IMR-90 (cell line): ENCODE measurements at regions not wholly inside any gene's neighbourhood (a gene's known extent, or its start where the extent isn't known, plus 50 kb on each side); places are given as distances from the start of the nearest gene placed in this dataset.

Experiments
- ATAC-seq: fragments of 200-7000 bp; cut with Tn5 transposase; 2 replicates; pipeline ENCODE4 v1.9.1; 2020; ENCODE audit warnings: low read depth, mild to moderate bottlenecking, moderate library complexity
- BruUV-seq: library from RNA; stranded (reverse); fragments of 400-500 nt; replicated peaks from 2 replicates; lab custom pipeline; 2021; lab: Mats Ljungman, UMichigan
- CTCF ChIA-PET: fragments of 300-600 bp; formaldehyde crosslinking; extraction: SDS; loops from one replicate; lab custom pipeline; 2021; ENCODE audit warnings: antibody characterized with exemption; lab: Yijun Ruan, JAX
- POLR2A ChIA-PET: fragments of 300-600 bp; sonication (Branson Sonifier 250); formaldehyde crosslinking; loops from one replicate; lab custom pipeline; 2022; ENCODE audit warnings: antibody characterized with exemption; ENCODE audit not compliant: unreplicated experiment; lab: Charles Lee
- DNase-seq: peaks from one replicate; pipeline ENCODE4 v3.0.0; 2013
- H2AFZ ChIP-seq: replicated peaks from 2 replicates; pipeline ENCODE3; 2013; ENCODE audit warnings: low read length, mild to moderate bottlenecking; ENCODE audit not compliant: poor library complexity
- H2AK5ac ChIP-seq: 2 replicates; pipeline ENCODE4 v1.6.1; 2013; ENCODE audit warnings: low read depth, low read length, inconsistent platforms
- H2AK9ac ChIP-seq: replicated peaks from 2 replicates; pipeline ENCODE3; 2013; ENCODE audit warnings: mild to moderate bottlenecking, low read depth, low read length, moderate library complexity; ENCODE audit not compliant: poor library complexity
- H2BK120ac ChIP-seq: 2 replicates; pipeline ENCODE4 v1.6.1; 2013; ENCODE audit warnings: low read depth, low read length, inconsistent platforms
- H2BK15ac ChIP-seq: 3 replicates; pipeline ENCODE4 v1.6.1; 2013; ENCODE audit warnings: low read depth, low read length, inconsistent platforms
- H2BK20ac ChIP-seq: 2 replicates; pipeline ENCODE4 v1.6.1; 2013; ENCODE audit warnings: low read depth, mild to moderate bottlenecking, inconsistent platforms, low read length, moderate library complexity
- H2BK5ac ChIP-seq: 2 replicates; pipeline ENCODE4 v1.6.1; 2013; ENCODE audit warnings: mild to moderate bottlenecking, low read depth, low read length, inconsistent platforms; ENCODE audit not compliant: poor library complexity, severe bottlenecking
- H3K14ac ChIP-seq: replicated peaks from 2 replicates; pipeline ENCODE4 v1.6.1; 2013; ENCODE audit warnings: low read depth, low read length, inconsistent platforms
- H3K18ac ChIP-seq: 2 replicates; pipeline ENCODE4 v1.6.1; 2013; ENCODE audit warnings: low read depth, low read length, control low read depth
- H3K23ac ChIP-seq: 2 replicates; pipeline ENCODE4 v1.6.1; 2013; ENCODE audit warnings: low read depth, low read length, inconsistent platforms
- H3K27ac ChIP-seq: 2 replicates; pipeline ENCODE4 v1.5.1; 2013; ENCODE audit warnings: mild to moderate bottlenecking, control low read depth, low read length; ENCODE audit not compliant: insufficient read depth
- H3K27me3 ChIP-seq: 2 replicates; pipeline ENCODE4 v1.6.1; 2013; ENCODE audit warnings: low read length; ENCODE audit not compliant: control insufficient read depth, insufficient read depth
- H3K36me3 ChIP-seq: 2 replicates; pipeline ENCODE4 v1.6.1; 2013; ENCODE audit warnings: low read length, mixed read lengths; ENCODE audit not compliant: control insufficient read depth, insufficient read depth
- H3K4ac ChIP-seq: 2 replicates; pipeline ENCODE4 v1.6.1; 2013; ENCODE audit warnings: low read depth, low read length, inconsistent platforms
- H3K4me1 ChIP-seq: 2 replicates; pipeline ENCODE4 v1.6.1; 2013; ENCODE audit warnings: low read length, mixed read lengths; ENCODE audit not compliant: control insufficient read depth, insufficient read depth
- H3K4me2 ChIP-seq: 2 replicates; pipeline ENCODE4 v1.6.1; 2013; ENCODE audit warnings: low read depth, mild to moderate bottlenecking, control low read depth, low read length, moderate library complexity
- H3K4me3 ChIP-seq: 2 replicates; pipeline ENCODE4 v1.5.1; 2013; ENCODE audit warnings: low read depth, mild to moderate bottlenecking, control low read depth, low read length, moderate library complexity; ENCODE audit not compliant: insufficient read depth
- H3K56ac ChIP-seq: 2 replicates; pipeline ENCODE4 v1.6.1; 2013; ENCODE audit warnings: low read length, inconsistent platforms; ENCODE audit not compliant: insufficient read depth; ENCODE audit errors: extremely low read depth
- H3K79me1 ChIP-seq, 2 experiments: 2 replicates each; pipeline ENCODE4 v1.6.1; 2013; ENCODE audit warnings: low read length in 2 of 2, inconsistent platforms in 1 of 2, low read depth in 1 of 2
- H3K9ac ChIP-seq: 2 replicates; pipeline ENCODE4 v1.6.1; 2013; ENCODE audit warnings: low read depth, low read length, control low read depth
- H3K9me1 ChIP-seq: 2 replicates; pipeline ENCODE4 v1.6.1; 2013; ENCODE audit warnings: low read length, inconsistent platforms; ENCODE audit not compliant: insufficient read depth
- H3K9me3 ChIP-seq: 2 replicates; pipeline ENCODE4 v1.6.1; 2013; ENCODE audit warnings: low read length; ENCODE audit not compliant: control insufficient read depth, insufficient read depth
- H4K20me1 ChIP-seq: 2 replicates; pipeline ENCODE4 v1.6.1; 2013; ENCODE audit warnings: low read length, inconsistent platforms; ENCODE audit not compliant: insufficient read depth
- H4K5ac ChIP-seq: 2 replicates; pipeline ENCODE4 v1.6.1; 2013; ENCODE audit warnings: mild to moderate bottlenecking, low read depth, low read length, control low read depth
- H4K8ac ChIP-seq, 2 experiments: 2 replicates each; pipeline ENCODE4 v1.6.1; 2013; ENCODE audit warnings: low read depth in 2 of 2, low read length in 2 of 2, control low read depth in 1 of 2, inconsistent platforms in 1 of 2
- H4K91ac ChIP-seq: 2 replicates; pipeline ENCODE4 v1.6.1; 2013; ENCODE audit warnings: low read depth, low read length, inconsistent platforms; ENCODE audit not compliant: insufficient read depth
- CEBPB ChIP-seq: IDR thresholded peaks from 2 replicates; pipeline ENCODE4 v1.6.1; 2012; ENCODE audit warnings: low read depth, low read length, improper control_type of control experiment
- CHD1 ChIP-seq: IDR thresholded peaks from 2 replicates; pipeline ENCODE4 v1.6.1; 2012; ENCODE audit warnings: low read depth, low read length, improper control_type of control experiment
- MAFK ChIP-seq: IDR thresholded peaks from 2 replicates; pipeline ENCODE4 v1.6.1; 2012; ENCODE audit warnings: low read depth, low read length, improper control_type of control experiment
- MAZ ChIP-seq: IDR thresholded peaks from 2 replicates; pipeline ENCODE4 v1.6.1; 2012; ENCODE audit warnings: low read depth, mild to moderate bottlenecking, low read length, improper control_type of control experiment, moderate library complexity, borderline replicate concordance
- MXI1 ChIP-seq: IDR thresholded peaks from 2 replicates; pipeline ENCODE4 v1.6.1; 2012; ENCODE audit warnings: low read depth, mild to moderate bottlenecking, low read length, moderate library complexity, borderline replicate concordance
- NFE2L2 ChIP-seq: fragments of 150-350 bp; IDR thresholded peaks from 2 replicates; pipeline ENCODE4 v1.6.1; 2016; ENCODE audit warnings: low read depth, mild to moderate bottlenecking, low read length
- POLR2A ChIP-seq: IDR thresholded peaks from 2 replicates; pipeline ENCODE4 v1.6.1; 2012; ENCODE audit warnings: mild to moderate bottlenecking, low read depth, low read length
- RAD21 ChIP-seq: IDR thresholded peaks from 2 replicates; pipeline ENCODE4 v1.6.1; 2012; ENCODE audit warnings: low read length, improper control_type of control experiment
- SMC3 ChIP-seq: fragments of 150-350 bp; IDR thresholded peaks from 2 replicates; pipeline ENCODE4 v1.6.1; 2016; ENCODE audit warnings: low read depth, mild to moderate bottlenecking, antibody characterized with exemption, low read length, moderate library complexity
- WGBS, 2 experiments: methylation state at CpG; one replicate each; pipeline versions ENCODE4 v1.1.5 to v1.1.7; 2013; ENCODE audit warnings: missing lambda C conversion rate in 2 of 2; ENCODE audit not compliant: insufficient read length in 1 of 2; ENCODE audit errors: extremely low coverage in 2 of 2; 5-methylcytosine and 5-hydroxymethylcytosine counted together
- dilution Hi-C: fragments of 300-500 bp; cut with HindIII; formaldehyde crosslinking; loops from one replicate; pipeline ENCODE4 v1.14.3; 2018; ENCODE audit warnings: low sequenced_read_pairs; ENCODE audit not compliant: unreplicated experiment
- in situ Hi-C: fragments of 300-500 bp; cut with MboI; formaldehyde crosslinking; loops from 3 replicates; pipeline ENCODE4 v1.14.3; 2019; ENCODE audit warnings: low sequenced_read_pairs, inconsistent platforms, mixed read lengths
- intact Hi-C: fragments of 100-400 bp; cut with micrococcal nuclease; formaldehyde crosslinking; loops from 2 replicates; pipeline ENCODE4 v1.10.0; 2022
- TF ChIP-seq, protein P1 (sequence below): fragments of 150-350 bp; IDR thresholded peaks from 2 replicates; pipeline ENCODE4 v1.6.1; 2017; ENCODE audit warnings: mild to moderate bottlenecking, antibody characterized with exemption, low read length, low read depth
- TF ChIP-seq, protein P2 (sequence below): conservative IDR thresholded peaks from 2 replicates; pipeline ENCODE4 v1.5.1; 2012; ENCODE audit warnings: mild to moderate bottlenecking, low read depth, low read length, improper control_type of control experiment

DNA sequence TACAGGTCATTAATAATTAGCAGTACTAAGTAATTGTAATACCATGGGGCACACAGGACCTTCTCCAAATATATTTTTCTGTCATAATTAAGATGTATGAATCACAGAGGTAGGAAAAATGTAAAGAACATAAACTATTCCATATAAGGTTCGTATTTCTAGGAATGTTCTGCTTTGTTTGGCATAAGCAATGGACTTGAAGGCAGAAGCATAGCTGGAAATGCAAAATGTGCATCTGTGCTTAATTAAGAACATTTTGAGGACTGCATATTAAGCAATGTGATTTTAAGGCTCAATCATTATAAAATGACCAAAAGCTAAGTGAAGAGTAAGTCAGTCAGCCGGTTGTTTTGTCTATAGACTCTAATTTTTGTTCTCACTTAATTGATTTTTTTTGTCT, 123.2 kb downstream of the RBM43 start:
- H4K5ac ChIP-seq = no peak overlapping the region; the same call in 1 of the 2 replicates
- H3K27me3 ChIP-seq = no peaks in the 10 kb centered on the region
- H4K20me1 ChIP-seq = no peaks in the 10 kb centered on the region
- H3K18ac ChIP-seq = no peak overlapping the region
- H3K56ac ChIP-seq = no peak overlapping the region
- no peak overlapping the region for H3K4me3 ChIP-seq
- H3K23ac ChIP-seq = no peak overlapping the region
- dilution Hi-C loops (no loop called here), intact Hi-C loops (no loop called here), in situ Hi-C loops (no loop called here)
- DNase-seq = peak; percentile 70
- TF ChIP-seq CHD1 (no peak), POLR2A (no peak), CEBPB (no peak), MAFK (no peak), SMC3 (no peak), RAD21 (no peak), MAZ (no peak), MXI1 (no peak), NFE2L2 (no peak)
- TF ChIP-seq, protein P1, sequence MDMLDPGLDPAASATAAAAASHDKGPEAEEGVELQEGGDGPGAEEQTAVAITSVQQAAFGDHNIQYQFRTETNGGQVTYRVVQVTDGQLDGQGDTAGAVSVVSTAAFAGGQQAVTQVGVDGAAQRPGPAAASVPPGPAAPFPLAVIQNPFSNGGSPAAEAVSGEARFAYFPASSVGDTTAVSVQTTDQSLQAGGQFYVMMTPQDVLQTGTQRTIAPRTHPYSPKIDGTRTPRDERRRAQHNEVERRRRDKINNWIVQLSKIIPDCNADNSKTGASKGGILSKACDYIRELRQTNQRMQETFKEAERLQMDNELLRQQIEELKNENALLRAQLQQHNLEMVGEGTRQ = no peak
- TF ChIP-seq, protein P2, sequence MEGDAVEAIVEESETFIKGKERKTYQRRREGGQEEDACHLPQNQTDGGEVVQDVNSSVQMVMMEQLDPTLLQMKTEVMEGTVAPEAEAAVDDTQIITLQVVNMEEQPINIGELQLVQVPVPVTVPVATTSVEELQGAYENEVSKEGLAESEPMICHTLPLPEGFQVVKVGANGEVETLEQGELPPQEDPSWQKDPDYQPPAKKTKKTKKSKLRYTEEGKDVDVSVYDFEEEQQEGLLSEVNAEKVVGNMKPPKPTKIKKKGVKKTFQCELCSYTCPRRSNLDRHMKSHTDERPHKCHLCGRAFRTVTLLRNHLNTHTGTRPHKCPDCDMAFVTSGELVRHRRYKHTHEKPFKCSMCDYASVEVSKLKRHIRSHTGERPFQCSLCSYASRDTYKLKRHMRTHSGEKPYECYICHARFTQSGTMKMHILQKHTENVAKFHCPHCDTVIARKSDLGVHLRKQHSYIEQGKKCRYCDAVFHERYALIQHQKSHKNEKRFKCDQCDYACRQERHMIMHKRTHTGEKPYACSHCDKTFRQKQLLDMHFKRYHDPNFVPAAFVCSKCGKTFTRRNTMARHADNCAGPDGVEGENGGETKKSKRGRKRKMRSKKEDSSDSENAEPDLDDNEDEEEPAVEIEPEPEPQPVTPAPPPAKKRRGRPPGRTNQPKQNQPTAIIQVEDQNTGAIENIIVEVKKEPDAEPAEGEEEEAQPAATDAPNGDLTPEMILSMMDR = no peak
- no peak overlapping the region for H2BK5ac ChIP-seq
- no TSS peak for BruUV-seq
- H4K91ac ChIP-seq = no peak overlapping the region
- POLR2A ChIA-PET = no interaction called here
- no peaks in the 10 kb centered on the region for H3K36me3 ChIP-seq
- H3K27ac ChIP-seq = no peak overlapping the region
- no peak overlapping the region for H2BK20ac ChIP-seq
- no CpG with 5 or more reads among the region's 2 CpGs for WGBS, 2 experiments
- H2AK9ac ChIP-seq = no peak overlapping the region
- no peak overlapping the region for H2AK5ac ChIP-seq
- no peak overlapping the region for H3K4ac ChIP-seq
- no peaks in the 10 kb centered on the region for H3K9me1 ChIP-seq
- H3K9me3 ChIP-seq = no peaks in the 10 kb centered on the region
- no peak overlapping the region for H3K9ac ChIP-seq
- H4K8ac ChIP-seq = no peak overlapping the region
- H2AFZ ChIP-seq = no peak overlapping the region
- H2BK15ac ChIP-seq = no peak overlapping the region
- H3K14ac ChIP-seq = no peak overlapping the region
- H2BK120ac ChIP-seq = no peak overlapping the region
- 0 out of 2 replicates have a peak, but pooled peaks cover 1% of the 10 kb centered on the region for H3K4me1 ChIP-seq
- CTCF ChIA-PET = no interaction called here
- H3K4me2 ChIP-seq = no peak overlapping the region
- H3K79me1 ChIP-seq = no peaks in the 10 kb centered on the region
- ATAC-seq = peak; percentile 74
